Suprapubic skin (tissue), 4 donors: ENCODE measurements at regions not wholly inside any gene's neighbourhood (a gene's known extent, or its start where the extent isn't known, plus 50 kb on each side); places are given as distances from the start of the nearest gene placed in this dataset.
"Not testable (repeated sequence)": the region's sequence is repeated elsewhere in the genome, so short reads cannot be mapped to it uniquely, and the experiment has no call there.

Experiments used
- DNase-seq, 2 donors: peaks; one replicate each; pipeline ENCODE4 v3.0.0-alpha.2; 2019; ENCODE audit warnings: low spot score in 2 of 2
- H3K27ac ChIP-seq: fragments of 200-600 bp; sonication (generic); one replicate; pipeline ENCODE4 v1.5.1; 2019
- H3K27me3 ChIP-seq: fragments of 200-600 bp; sonication (generic); one replicate; pipeline ENCODE4 v1.5.1; 2019
- H3K36me3 ChIP-seq: fragments of 200-600 bp; sonication (generic); one replicate; pipeline ENCODE4 v1.5.1; 2019
- H3K4me1 ChIP-seq: fragments of 200-600 bp; sonication (generic); one replicate; pipeline ENCODE4 v1.5.1; 2019
- H3K4me3 ChIP-seq: fragments of 200-600 bp; sonication (generic); one replicate; pipeline ENCODE4 v1.5.1; 2019; ENCODE audit warnings: mild to moderate bottlenecking
- H3K9me3 ChIP-seq: fragments of 200-600 bp; sonication (generic); one replicate; pipeline ENCODE4 v1.5.1; 2019
- CTCF ChIP-seq, 2 donors: fragments of 200-600 bp in 1 of 2; fragments of 450-650 bp in 1 of 2; sonication (generic) in 1 of 2; IDR thresholded peaks; one replicate each; pipeline ENCODE4 v1.5.1; 2016 to 2019; ENCODE audit warnings: antibody characterized with exemption in 2 of 2, mild to moderate bottlenecking in 1 of 2, moderate library complexity in 1 of 2
- EP300 ChIP-seq: sonication (generic); formaldehyde crosslinking; IDR thresholded peaks from one replicate; pipeline ENCODE4 v1.6.1; 2017; ENCODE audit warnings: antibody characterized with exemption
- POLR2A ChIP-seq, 2 donors: fragments of 450-650 bp; IDR thresholded peaks; one replicate each; pipeline ENCODE4 v1.6.1; 2017; ENCODE audit warnings: antibody characterized with exemption in 2 of 2, mild to moderate bottlenecking in 2 of 2, moderate library complexity in 2 of 2
- POLR2AphosphoS5 ChIP-seq, 3 donors: sonication (generic); formaldehyde crosslinking; IDR thresholded peaks; one replicate each; pipeline ENCODE4 v1.6.1; 2017; ENCODE audit warnings: antibody characterized with exemption in 3 of 3
- WGBS: methylation state at CpG from one replicate; pipeline ENCODE4 v1.1.5; 2018; 5-methylcytosine and 5-hydroxymethylcytosine counted together

- no peak overlapping the region for H3K4me3 ChIP-seq
- H3K9me3 ChIP-seq, result no peaks in the 10 kb centered on the region
- H3K4me1 ChIP-seq, result no peaks in the 10 kb centered on the region
- no peaks in the 10 kb centered on the region for H3K36me3 ChIP-seq
- no peak overlapping the region for H3K27ac ChIP-seq
- WGBS, result 93% methylated on average over 7 of the region's 7 CpGs
- H3K27me3 ChIP-seq, result no peaks in the 10 kb centered on the region
- TF ChIP-seq CTCF (IDR thresholded peaks at IDR 0.05), result no peak
- no peak for TF ChIP-seq POLR2A (IDR thresholded peaks at IDR 0.05)
- no peak for TF ChIP-seq EP300
- TF ChIP-seq POLR2AphosphoS5 (IDR thresholded peaks at IDR 0.05), result no peak
- no peak for DNase-seq
Observed at GRCh38 chr13:23107665-23108064, 73.1 kb upstream of the SGCG start.

GRCh38 chr13:23119131-23119530 lies 61.6 kb upstream of the SGCG start:
- no peak for DNase-seq
- no peak overlapping the region for H3K4me3 ChIP-seq
- H3K27ac ChIP-seq, result no peak overlapping the region
- no peaks in the 10 kb centered on the region for H3K4me1 ChIP-seq
- WGBS, result 62% methylated on average over 3 of the region's 3 CpGs
- H3K9me3 ChIP-seq, result no peaks in the 10 kb centered on the region
- H3K36me3 ChIP-seq, result no peaks in the 10 kb centered on the region
- TF ChIP-seq CTCF (IDR thresholded peaks at IDR 0.05) (no peak), EP300 (no peak), POLR2A (IDR thresholded peaks at IDR 0.05) (no peak), POLR2AphosphoS5 (IDR thresholded peaks at IDR 0.05) (no peak)
- H3K27me3 ChIP-seq, result no peaks in the 10 kb centered on the region

- WGBS, result 100% methylated on average over 10 of the region's 26 CpGs
- H3K4me1 ChIP-seq, DNase-seq, H3K27ac ChIP-seq, H3K27me3 ChIP-seq, H3K9me3 ChIP-seq, H3K4me3 ChIP-seq, H3K36me3 ChIP-seq: not testable (repeated sequence)
Observed at GRCh38 chr13:23127540-23127939, 53.2 kb upstream of the SGCG start.

- no peak for DNase-seq
- H3K4me1 ChIP-seq, result no peaks in the 10 kb centered on the region
- TF ChIP-seq POLR2AphosphoS5 (IDR thresholded peaks at IDR 0.05) (no peak), CTCF (IDR thresholded peaks at IDR 0.05) (no peak), POLR2A (IDR thresholded peaks at IDR 0.05) (no peak), EP300 (no peak)
- WGBS, result 83% methylated on average over 3 of the region's 3 CpGs
- no peaks in the 10 kb centered on the region for H3K36me3 ChIP-seq
- no peak overlapping the region for H3K4me3 ChIP-seq
- H3K9me3 ChIP-seq, result no peaks in the 10 kb centered on the region
- H3K27ac ChIP-seq, result no peak overlapping the region
- H3K27me3 ChIP-seq, result no peaks in the 10 kb centered on the region
Observed at GRCh38 chr13:23129331-23129730, 51.4 kb upstream of the SGCG start.
